Liver (tissue), 3 donors: ENCODE measurements at regions not wholly inside any gene's neighbourhood (a gene's known extent, or its start where the extent isn't known, plus 50 kb on each side); places are given as distances from the start of the nearest gene placed in this dataset.
"Not testable (repeated sequence)": the region's sequence is repeated elsewhere in the genome, so short reads cannot be mapped to it uniquely, and the experiment has no call there.

Experiments
- CTCF ChIP-seq: fragments of 150-350 bp; IDR thresholded peaks from 2 replicates; pipeline ENCODE4 v1.5.1; 2017; ENCODE audit warnings: improper control_type of control experiment, low read depth, low read length; ENCODE audit not compliant: missing input control
- FOXA1 ChIP-seq: IDR thresholded peaks from 2 replicates; pipeline ENCODE4 v1.6.1; 2016; ENCODE audit warnings: antibody characterized with exemption
- GABPA ChIP-seq, 2 donors: IDR thresholded peaks in 1 of 2; conservative IDR thresholded peaks in 1 of 2; 2 replicates each; pipeline ENCODE4 v1.6.1; 2016; ENCODE audit warnings: antibody characterized with exemption in 2 of 2, mild to moderate bottlenecking in 1 of 2, moderate library complexity in 1 of 2
- HNF4A ChIP-seq, 2 donors: conservative IDR thresholded peaks; 2 replicates each; pipeline ENCODE4 v1.6.1; 2016; ENCODE audit warnings: antibody characterized with exemption in 2 of 2, mild to moderate bottlenecking in 2 of 2
- JUND ChIP-seq, 2 donors: IDR thresholded peaks; 2 replicates each; pipeline ENCODE4 v1.6.1; 2016; ENCODE audit warnings: antibody characterized with exemption in 2 of 2
- MAX ChIP-seq: IDR thresholded peaks from 2 replicates; pipeline ENCODE4 v1.6.1; 2016; ENCODE audit warnings: antibody characterized with exemption
- RAD21 ChIP-seq, 2 donors: IDR thresholded peaks; 2 replicates each; pipeline ENCODE4 v1.6.1; 2016; ENCODE audit warnings: antibody characterized with exemption in 2 of 2, mild to moderate bottlenecking in 2 of 2
- REST ChIP-seq: IDR thresholded peaks from 2 replicates; pipeline ENCODE4 v1.6.1; 2016; ENCODE audit warnings: antibody characterized with exemption, mild to moderate bottlenecking
- SP1 ChIP-seq: IDR thresholded peaks from 2 replicates; pipeline ENCODE4 v1.6.1; 2018; ENCODE audit warnings: antibody characterized with exemption, mild to moderate bottlenecking
- TAF1 ChIP-seq: conservative IDR thresholded peaks from 2 replicates; pipeline ENCODE4 v1.6.1; 2016; ENCODE audit warnings: antibody characterized with exemption, mild to moderate bottlenecking
- YY1 ChIP-seq: IDR thresholded peaks from 2 replicates; pipeline ENCODE4 v1.6.1; 2016; ENCODE audit warnings: antibody characterized with exemption, mild to moderate bottlenecking
- donor health status: healthy.
- donor health status: healthy.

GRCh38 chr13:37472266-37472665 lies 126.3 kb downstream of the POSTN start:
- TF ChIP-seq YY1; CTCF; SP1; GABPA (IDR thresholded peaks at IDR 0.05 in 1 of 2, conservative IDR thresholded peaks at IDR 0.05 in 1 of 2); TAF1; MAX; JUND (IDR thresholded peaks at IDR 0.05); FOXA1; HNF4A (conservative IDR thresholded peaks at IDR 0.05); REST; RAD21 (IDR thresholded peaks at IDR 0.05): not testable (repeated sequence)
